Peyer's patch (tissue), 4 donors: ENCODE measurements at regions not wholly inside any gene's neighbourhood (a gene's known extent, or its start where the extent isn't known, plus 50 kb on each side); places are given as distances from the start of the nearest gene placed in this dataset.

ENCODE experiments used
- CTCF ChIP-seq, 6 experiments: fragments of 450-650 bp in 4 of 6; fragments of 200-600 bp in 2 of 6; sonication (generic) in 1 of 6; IDR thresholded peaks; one replicate each; pipeline ENCODE4 v1.5.1; 2017 to 2019; ENCODE audit warnings: antibody characterized with exemption in 6 of 6, mild to moderate bottlenecking in 3 of 6, moderate library complexity in 1 of 6
- POLR2A ChIP-seq, 2 donors: fragments of 450-650 bp; IDR thresholded peaks; one replicate each; pipeline ENCODE4 v1.5.1; 2017; ENCODE audit warnings: antibody characterized with exemption in 2 of 2, mild to moderate bottlenecking in 2 of 2, moderate library complexity in 2 of 2

- no peak for TF ChIP-seq POLR2A (IDR thresholded peaks at IDR 0.05)
- no peak for TF ChIP-seq CTCF (IDR thresholded peaks at IDR 0.05)
Observed at GRCh38 chr6:65780691-65781090, 73.7 kb upstream of the EYS start.
